ENCODE measurements at regions not wholly inside any gene's neighbourhood (a gene's known extent, or its start where the extent isn't known, plus 50 kb on each side); places are given as distances from the start of the nearest gene placed in this dataset.

- no peak for DNase-seq (ENCODE audit: low read depth in 4 of 4, low spot score in 3 of 4)
Measured at GRCh38 chr11:70771099-70771885, 373.0 kb downstream of the CTTN start.

GRCh38 chr11:70772950-70773349 is 374.6 kb downstream of the CTTN start:
- no peak for DNase-seq (ENCODE audit: low read depth in 4 of 4, low spot score in 3 of 4)

- no peak for DNase-seq (ENCODE audit: low read depth in 4 of 4, low spot score in 3 of 4)
Measured at GRCh38 chr11:70775386-70776075, 377.2 kb downstream of the CTTN start.

- no peak for DNase-seq (ENCODE audit: low read depth in 4 of 4, low spot score in 3 of 4)
Measured at GRCh38 chr11:70776914-70777532, 378.7 kb downstream of the CTTN start.

GRCh38 chr11:70778883-70779282 is 380.6 kb downstream of the CTTN start:
- no peak for DNase-seq (ENCODE audit: low read depth in 4 of 4, low spot score in 3 of 4)

GRCh38 chr11:70779433-70780245 is 381.3 kb downstream of the CTTN start:
- DNase-seq (ENCODE audit: low read depth in 4 of 4, low spot score in 3 of 4) = no peak

- DNase-seq (ENCODE audit: low read depth in 4 of 4, low spot score in 3 of 4) = no peak
Measured at GRCh38 chr11:70780246-70780535, 381.9 kb downstream of the CTTN start.

GRCh38 chr11:70782401-70782913 is 384.1 kb downstream of the CTTN start:
- no peak for DNase-seq (ENCODE audit: low read depth in 4 of 4, low spot score in 3 of 4)

GRCh38 chr11:70783356-70783755 is 385.0 kb downstream of the CTTN start:
- no peak for DNase-seq (ENCODE audit: low read depth in 4 of 4, low spot score in 3 of 4)

GRCh38 chr11:70783821-70784220 is 385.5 kb downstream of the CTTN start:
- no peak for DNase-seq (ENCODE audit: low read depth in 4 of 4, low spot score in 3 of 4)

- DNase-seq (ENCODE audit: low read depth in 4 of 4, low spot score in 3 of 4) = no peak
Measured at GRCh38 chr11:70785372-70785771, 387.0 kb downstream of the CTTN start.

GRCh38 chr11:70786021-70786665 is 387.8 kb downstream of the CTTN start:
- DNase-seq (ENCODE audit: low read depth in 4 of 4, low spot score in 3 of 4) = no peak

- no peak for DNase-seq (ENCODE audit: low read depth in 4 of 4, low spot score in 3 of 4)
Measured at GRCh38 chr11:70788248-70789022, 390.1 kb downstream of the CTTN start.

- DNase-seq (ENCODE audit: low read depth in 4 of 4, low spot score in 3 of 4) = no peak
Measured at GRCh38 chr11:70790671-70791300, 392.5 kb downstream of the CTTN start.

GRCh38 chr11:70796648-70797227 is 398.4 kb downstream of the CTTN start:
- DNase-seq (ENCODE audit: low read depth in 4 of 4, low spot score in 3 of 4) = no peak

GRCh38 chr11:70798296-70798695 is 400.0 kb downstream of the CTTN start:
- no peak for DNase-seq (ENCODE audit: low read depth in 4 of 4, low spot score in 3 of 4)

- DNase-seq (ENCODE audit: low read depth in 4 of 4, low spot score in 3 of 4) = no peak
Measured at GRCh38 chr11:70799386-70799785, 401.1 kb downstream of the CTTN start.

- no peak for DNase-seq (ENCODE audit: low read depth in 4 of 4, low spot score in 3 of 4)
Measured at GRCh38 chr11:70802185-70802584, 403.9 kb downstream of the CTTN start.

Data from left renal pelvis (tissue), 4 donors.